Panc1 (cell line): ENCODE measurements at regions not wholly inside any gene's neighbourhood (a gene's known extent, or its start where the extent isn't known, plus 50 kb on each side); places are given as distances from the start of the nearest gene placed in this dataset.

Experiments
- ATAC-seq: fragments of 200-7000 bp; cut with Tn5 transposase; 2 replicates; pipeline ENCODE4 v1.9.1; 2020; ENCODE audit warnings: mild to moderate bottlenecking, moderate library complexity
- BruUV-seq: library from RNA; stranded (reverse); fragments of 400-500 nt; replicated peaks from 2 replicates; lab custom pipeline; 2021; lab: Mats Ljungman, UMichigan
- CTCF ChIA-PET: fragments of 300-600 bp; sonication (Branson Sonifier 250); formaldehyde crosslinking; loops from one replicate; lab custom pipeline; 2022; ENCODE audit warnings: antibody characterized with exemption; lab: Charles Lee
- POLR2A ChIA-PET: fragments of 300-600 bp; sonication (Branson Sonifier 250); formaldehyde crosslinking; loops from one replicate; lab custom pipeline; 2022; ENCODE audit warnings: antibody characterized with exemption; lab: Charles Lee
- DNase-seq: peaks from one replicate; pipeline ENCODE4 v3.0.0-alpha.2; 2010; ENCODE audit warnings: low read depth, low spot score
- H3K27ac ChIP-seq: 2 replicates; pipeline ENCODE4 v1.5.1; 2011; ENCODE audit warnings: mild to moderate bottlenecking, low read length, inconsistent platforms
- H3K27me3 ChIP-seq: fragments of 200-500 bp; sonication (Bioruptor generic); 2 replicates; pipeline ENCODE4 v1.6.0; 2014; ENCODE audit warnings: low read length, inconsistent platforms; ENCODE audit not compliant: control insufficient read depth, insufficient read depth
- H3K36me3 ChIP-seq: fragments of 200-500 bp; sonication (Bioruptor generic); 2 replicates; pipeline ENCODE4 v1.5.1; 2014; ENCODE audit warnings: inconsistent platforms, mild to moderate bottlenecking, low read length, moderate library complexity; ENCODE audit not compliant: control insufficient read depth, insufficient read depth
- H3K4me1 ChIP-seq: 2 replicates; pipeline ENCODE4 v1.5.1; 2011; ENCODE audit warnings: inconsistent platforms, mild to moderate bottlenecking, low read length, moderate library complexity; ENCODE audit not compliant: control insufficient read depth, insufficient read depth
- H3K4me3 ChIP-seq, 2 experiments: 2 replicates each; pipeline ENCODE4 v1.5.1; 2011 to 2012; ENCODE audit warnings: low read depth in 2 of 2, low read length in 2 of 2, mild to moderate bottlenecking in 2 of 2, inconsistent platforms in 1 of 2, moderate library complexity in 1 of 2
- H3K9me3 ChIP-seq: fragments of 200-500 bp; sonication (Bioruptor generic); 2 replicates; pipeline ENCODE4 v1.5.1; 2014; ENCODE audit warnings: low read depth, mild to moderate bottlenecking, inconsistent platforms, low read length, moderate library complexity; ENCODE audit not compliant: control insufficient read depth, insufficient read depth
- CTCF ChIP-seq: fragments of 450-650 bp; IDR thresholded peaks from 2 replicates; pipeline ENCODE4 v1.5.1; 2017; ENCODE audit warnings: mild to moderate bottlenecking
- POLR2AphosphoS5 ChIP-seq: IDR thresholded peaks from 2 replicates; pipeline ENCODE4 v1.6.1; 2012; ENCODE audit warnings: mild to moderate bottlenecking, low read depth, low read length, moderate library complexity
- SIN3A ChIP-seq: IDR thresholded peaks from 2 replicates; pipeline ENCODE4 v1.6.1; 2012; ENCODE audit warnings: low read depth, mild to moderate bottlenecking, low read length, moderate library complexity, borderline replicate concordance; ENCODE audit not compliant: insufficient read depth
- TCF7L2 ChIP-seq: IDR thresholded peaks from 2 replicates; pipeline ENCODE4 v1.6.1; 2011; ENCODE audit warnings: mild to moderate bottlenecking, low read depth, low read length, inconsistent platforms
- in situ Hi-C: cut with HindIII; loops from 2 replicates; pipeline ENCODE4 v1.10.0; 2016; ENCODE audit warnings: low sequenced_read_pairs, low pct_unique_long_range_greater_than_20kb
- intact Hi-C: fragments of 100-400 bp; cut with micrococcal nuclease; formaldehyde crosslinking; loops from one replicate; pipeline ENCODE4 v1.10.0; 2022; ENCODE audit not compliant: unreplicated experiment
- TF ChIP-seq, protein P1 (sequence below), 2 experiments: IDR thresholded peaks; 2 replicates each; pipeline ENCODE4 v1.6.1; 2011 to 2012; ENCODE audit warnings: low read depth in 2 of 2, control low read depth in 1 of 2, low read length in 1 of 2, mild to moderate bottlenecking in 1 of 2, moderate library complexity in 1 of 2; ENCODE audit not compliant: insufficient read depth in 1 of 2

DNA sequence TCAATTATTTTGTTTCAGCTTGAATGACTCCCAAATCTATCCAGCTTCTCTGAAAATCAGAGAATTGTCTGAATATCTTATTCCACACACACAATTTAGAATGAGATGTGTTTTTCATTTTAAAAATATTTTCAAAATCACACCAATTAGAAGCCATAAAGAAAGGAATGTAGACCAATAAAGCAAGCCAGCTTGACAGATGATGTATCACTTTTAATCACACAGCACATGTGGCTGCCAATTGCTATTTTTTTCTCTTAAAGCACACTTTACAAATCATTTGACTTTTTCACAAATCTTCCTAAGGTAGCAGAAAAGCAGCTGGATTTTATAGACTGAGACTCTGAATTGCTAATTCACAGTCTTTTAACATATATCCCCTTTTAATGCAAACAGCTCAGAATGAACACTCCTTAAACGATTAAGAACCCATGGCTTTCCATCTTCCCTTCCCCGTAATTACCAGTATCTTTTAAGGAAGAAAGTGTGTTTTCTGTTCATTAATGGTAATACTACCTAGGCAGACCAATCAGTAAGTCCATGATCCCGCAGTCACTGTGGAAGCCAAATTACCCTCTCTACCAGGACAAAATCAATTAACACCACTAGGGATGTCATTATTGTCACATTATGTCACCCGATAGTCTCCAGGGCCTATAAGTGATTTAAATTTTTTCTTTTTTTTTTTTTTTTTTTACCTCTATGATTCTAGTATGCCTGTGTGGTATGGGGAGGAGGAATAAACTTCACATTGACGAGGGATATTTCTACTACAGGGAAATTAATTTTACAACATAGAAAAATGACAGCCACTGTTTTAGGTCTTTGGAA, 250.0 kb upstream of the VEPH1 start:
- no peak overlapping the region for H3K27ac ChIP-seq
- POLR2A ChIA-PET: no interaction called here

GRCh38 chr3:157752554-157752953, 249.3 kb upstream of the VEPH1 start:
- no peaks in the 10 kb centered on the region for H3K36me3 ChIP-seq
- TF ChIP-seq, protein P1, sequence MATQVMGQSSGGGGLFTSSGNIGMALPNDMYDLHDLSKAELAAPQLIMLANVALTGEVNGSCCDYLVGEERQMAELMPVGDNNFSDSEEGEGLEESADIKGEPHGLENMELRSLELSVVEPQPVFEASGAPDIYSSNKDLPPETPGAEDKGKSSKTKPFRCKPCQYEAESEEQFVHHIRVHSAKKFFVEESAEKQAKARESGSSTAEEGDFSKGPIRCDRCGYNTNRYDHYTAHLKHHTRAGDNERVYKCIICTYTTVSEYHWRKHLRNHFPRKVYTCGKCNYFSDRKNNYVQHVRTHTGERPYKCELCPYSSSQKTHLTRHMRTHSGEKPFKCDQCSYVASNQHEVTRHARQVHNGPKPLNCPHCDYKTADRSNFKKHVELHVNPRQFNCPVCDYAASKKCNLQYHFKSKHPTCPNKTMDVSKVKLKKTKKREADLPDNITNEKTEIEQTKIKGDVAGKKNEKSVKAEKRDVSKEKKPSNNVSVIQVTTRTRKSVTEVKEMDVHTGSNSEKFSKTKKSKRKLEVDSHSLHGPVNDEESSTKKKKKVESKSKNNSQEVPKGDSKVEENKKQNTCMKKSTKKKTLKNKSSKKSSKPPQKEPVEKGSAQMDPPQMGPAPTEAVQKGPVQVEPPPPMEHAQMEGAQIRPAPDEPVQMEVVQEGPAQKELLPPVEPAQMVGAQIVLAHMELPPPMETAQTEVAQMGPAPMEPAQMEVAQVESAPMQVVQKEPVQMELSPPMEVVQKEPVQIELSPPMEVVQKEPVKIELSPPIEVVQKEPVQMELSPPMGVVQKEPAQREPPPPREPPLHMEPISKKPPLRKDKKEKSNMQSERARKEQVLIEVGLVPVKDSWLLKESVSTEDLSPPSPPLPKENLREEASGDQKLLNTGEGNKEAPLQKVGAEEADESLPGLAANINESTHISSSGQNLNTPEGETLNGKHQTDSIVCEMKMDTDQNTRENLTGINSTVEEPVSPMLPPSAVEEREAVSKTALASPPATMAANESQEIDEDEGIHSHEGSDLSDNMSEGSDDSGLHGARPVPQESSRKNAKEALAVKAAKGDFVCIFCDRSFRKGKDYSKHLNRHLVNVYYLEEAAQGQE (IDR thresholded peaks at IDR 0.05; ENCODE audit: insufficient read depth in 1 of 2, low read depth in 2 of 2, low read length in 1 of 2): no peak
- no peak overlapping the region for H3K27ac ChIP-seq
- no TSS peak for BruUV-seq
- ATAC-seq (no peak), DNase-seq (no peak)
- no peaks in the 10 kb centered on the region for H3K9me3 ChIP-seq
- ChIA-PET CTCF (interaction anchor here (0.6 kb wide), 1 partner anchor 892 kb away, joined by 8 read pairs; the partner anchor contains the start of gene GFM1), POLR2A (no interaction called here)
- H3K4me1 ChIP-seq: no peaks in the 10 kb centered on the region
- no peak overlapping the region for H3K4me3 ChIP-seq
- no peaks in the 10 kb centered on the region for H3K27me3 ChIP-seq
- intact Hi-C loops: no loop called here
- in situ Hi-C loops: no loop called here

More for the DNA sequence above, 250.0 kb upstream of the VEPH1 start:
- BruUV-seq: no TSS peak
- Histone ChIP-seq H3K27me3 (0 out of 2 replicates have a peak, but pooled peaks cover 3% of the 10 kb centered on the region), H3K4me1 (no peaks in the 10 kb centered on the region), H3K9me3 (no peaks in the 10 kb centered on the region), H3K36me3 (no peaks in the 10 kb centered on the region), H3K4me3 (no peak overlapping the region)
- DNase-seq: no peak
- in situ Hi-C loops (no loop called here), intact Hi-C loops (no loop called here)
- CTCF ChIA-PET: no interaction called here
- no peak for TF ChIP-seq POLR2AphosphoS5
- TF ChIP-seq CTCF: no peak
- TF ChIP-seq, protein P1 (IDR thresholded peaks at IDR 0.05; ENCODE audit: insufficient read depth in 1 of 2, low read depth in 2 of 2, low read length in 1 of 2): no peak
- no peak for TF ChIP-seq TCF7L2
- TF ChIP-seq SIN3A: no peak
- ATAC-seq: no peak
